HCT116 (cell line): ENCODE measurements at regions not wholly inside any gene's neighbourhood (a gene's known extent, or its start where the extent isn't known, plus 50 kb on each side); places are given as distances from the start of the nearest gene placed in this dataset.
A peak's percentile ranks its signal among the peaks of the same experiment; 100 is the strongest.

ENCODE experiments used
- ATAC-seq: fragments of 200-7000 bp; cut with Tn5 transposase; 2 replicates; pipeline ENCODE4 v1.9.1; 2020; ENCODE audit warnings: mild to moderate bottlenecking, moderate library complexity
- BruUV-seq: library from RNA; stranded (reverse); fragments of 400-500 nt; replicated peaks from 2 replicates; lab custom pipeline; 2021; lab: Mats Ljungman, UMichigan
- CTCF ChIA-PET: fragments of 300-600 bp; sonication (Branson Sonifier 250); formaldehyde crosslinking; loops from one replicate; lab custom pipeline; 2021; ENCODE audit warnings: antibody characterized with exemption; lab: Charles Lee
- POLR2A ChIA-PET: fragments of 300-600, 350-600 bp; sonication (Branson Sonifier 250); formaldehyde crosslinking; loops from one replicate; lab custom pipeline; 2021; ENCODE audit warnings: antibody characterized with exemption; lab: Charles Lee
- RAD21 ChIA-PET, 2 experiments: fragments of 300-600 bp; sonication (Branson Sonifier 250); formaldehyde crosslinking; loops; one replicate each; lab custom pipeline; 2023; ENCODE audit warnings: low total read pairs in 2 of 2; ENCODE audit not compliant: uncharacterized antibody in 2 of 2, unreplicated experiment in 2 of 2, low non-redundant PET in 1 of 2; lab: Charles Lee
- DNase-seq: peaks from one replicate; pipeline ENCODE4 v3.0.0-alpha.2; 2010; ENCODE audit warnings: low read depth, low spot score
- H2AFZ ChIP-seq: fragments of 200-600 bp; shearing (Covaris generic), sonication (generic); 2 replicates; pipeline ENCODE4 v1.6.1; 2017; ENCODE audit warnings: low read depth, mixed run types, mixed read lengths, antibody characterized with exemption, low read length; ENCODE audit not compliant: poor library complexity, severe bottlenecking
- H3K27ac ChIP-seq: 2 replicates; pipeline ENCODE4 v1.5.1; 2012; ENCODE audit warnings: low read depth, low read length
- H3K27me3 ChIP-seq: fragments of 200-600 bp; sonication (generic); 2 replicates; pipeline ENCODE4 v1.6.1; 2016; ENCODE audit warnings: mixed run types, low read length, mixed read lengths; ENCODE audit not compliant: insufficient read depth
- H3K36me3 ChIP-seq, 2 experiments: fragments of 200-500 bp in 1 of 2; fragments of 200-600 bp in 1 of 2; sonication (Bioruptor generic) in 1 of 2; sonication (generic) in 1 of 2; 2 replicates each; pipeline versions ENCODE4 v1.5.1 to v1.6.1; 2014 to 2016; ENCODE audit warnings: low read length in 2 of 2, inconsistent platforms in 1 of 2, mixed read lengths in 1 of 2, mixed run types in 1 of 2; ENCODE audit not compliant: insufficient read depth in 2 of 2, control insufficient read depth in 1 of 2
- H3K4me1 ChIP-seq, 2 experiments: fragments of 200-600 bp in 1 of 2; sonication (generic) in 1 of 2; 2 replicates each; pipeline versions ENCODE4 v1.5.1 to v1.6.1; 2012 to 2017; ENCODE audit warnings: low read length in 2 of 2, inconsistent platforms in 1 of 2, mild to moderate bottlenecking in 1 of 2, mixed read lengths in 1 of 2, mixed run types in 1 of 2, moderate library complexity in 1 of 2; ENCODE audit not compliant: insufficient read depth in 2 of 2, control insufficient read depth in 1 of 2
- H3K4me2 ChIP-seq: fragments of 200-600 bp; sonication (generic); 2 replicates; pipeline ENCODE4 v1.6.1; 2017; ENCODE audit warnings: mixed run types, low read length, mixed read lengths
- H3K4me3 ChIP-seq, 2 experiments: fragments of 200-600 bp in 1 of 2; sonication (generic) in 1 of 2; replicated peaks in 1 of 2; 2 replicates each; pipeline ENCODE4 v1.5.1; 2011 to 2016; ENCODE audit warnings: low read length in 2 of 2, control low read depth in 1 of 2, low read depth in 1 of 2, mild to moderate bottlenecking in 1 of 2, mixed read lengths in 1 of 2, mixed run types in 1 of 2
- H3K79me2 ChIP-seq: fragments of 200-600 bp; sonication (generic); 2 replicates; pipeline ENCODE4 v1.6.1; 2017; ENCODE audit warnings: mild to moderate bottlenecking, mixed run types, low read length, moderate library complexity, mixed read lengths; ENCODE audit not compliant: insufficient read depth
- H3K9ac ChIP-seq: fragments of 200-600 bp; sonication (generic); 2 replicates; pipeline ENCODE4 v1.6.1; 2016; ENCODE audit warnings: low read length, mixed read lengths
- H3K9me2 ChIP-seq: fragments of 200-600 bp; sonication (generic), shearing (Covaris generic); 2 replicates; pipeline ENCODE4 v1.6.1; 2017; ENCODE audit warnings: mixed run types, mild to moderate bottlenecking, moderate library complexity; ENCODE audit not compliant: insufficient read depth
- H3K9me3 ChIP-seq, 2 experiments: fragments of 200-500 bp in 1 of 2; fragments of 200-600 bp in 1 of 2; sonication (Bioruptor generic) in 1 of 2; sonication (generic) in 1 of 2; 2 replicates each; pipeline ENCODE4 v1.6.1; 2014 to 2017; ENCODE audit warnings: low read length in 2 of 2, mixed read lengths in 2 of 2, inconsistent platforms in 1 of 2, low read depth in 1 of 2, mild to moderate bottlenecking in 1 of 2, mixed run types in 1 of 2, moderate library complexity in 1 of 2; ENCODE audit not compliant: control insufficient read depth in 1 of 2, insufficient read depth in 1 of 2
- H4K20me1 ChIP-seq: fragments of 200-600 bp; sonication (generic), shearing (Covaris generic); 2 replicates; pipeline ENCODE4 v1.6.1; 2017; ENCODE audit warnings: mixed run types, mild to moderate bottlenecking, moderate library complexity; ENCODE audit not compliant: insufficient read depth
- CBX3 ChIP-seq: IDR thresholded peaks from 2 replicates; pipeline ENCODE4 v1.6.1; 2012; ENCODE audit warnings: low read depth
- JUND ChIP-seq: IDR thresholded peaks from 2 replicates; pipeline ENCODE4 v1.6.1; 2012
- POLR2A ChIP-seq: IDR thresholded peaks from 2 replicates; pipeline ENCODE4 v1.7.0; 2011; ENCODE audit warnings: borderline replicate concordance; ENCODE audit not compliant: insufficient read depth, insufficient read length; ENCODE audit errors: extremely low read depth
- POLR2AphosphoS5 ChIP-seq: IDR thresholded peaks from 2 replicates; pipeline ENCODE4 v1.6.1; 2011; ENCODE audit warnings: mild to moderate bottlenecking, low read depth, low read length, moderate library complexity
- SP1 ChIP-seq: IDR thresholded peaks from 2 replicates; pipeline ENCODE4 v1.6.1; 2012; ENCODE audit warnings: low read depth
- SRF ChIP-seq: IDR thresholded peaks from 2 replicates; pipeline ENCODE4 v1.6.1; 2012; ENCODE audit warnings: low read depth
- TCF7L2 ChIP-seq: IDR thresholded peaks from 2 replicates; pipeline ENCODE4 v1.7.0; 2011; ENCODE audit warnings: borderline replicate concordance, inconsistent platforms; ENCODE audit not compliant: insufficient read depth, insufficient read length; ENCODE audit errors: extremely low read depth
- ZNF274 ChIP-seq: fragments of 200-500 bp; sonication (Bioruptor generic); IDR thresholded peaks from 2 replicates; pipeline ENCODE4 v1.6.1; 2014; ENCODE audit warnings: mild to moderate bottlenecking, low read depth, low read length, inconsistent platforms
- intact Hi-C: fragments of 100-400 bp; cut with micrococcal nuclease; formaldehyde crosslinking; loops from 2 replicates; pipeline ENCODE4 v1.10.0; 2022
- TF ChIP-seq, protein P1 (sequence below), 3 experiments: fragments of 200-600 bp in 1 of 3; sonication (generic) in 1 of 3; IDR thresholded peaks in 2 of 3; conservative IDR thresholded peaks in 1 of 3; 2 replicates each; pipeline ENCODE4 v1.5.1; 2012 to 2017; ENCODE audit warnings: low read depth in 2 of 3, low read length in 2 of 3, antibody characterized with exemption in 1 of 3, borderline replicate concordance in 1 of 3, control low read depth in 1 of 3, mild to moderate bottlenecking in 1 of 3, mixed read lengths in 1 of 3, mixed run types in 1 of 3, moderate library complexity in 1 of 3; ENCODE audit not compliant: insufficient read depth in 1 of 3
- TF ChIP-seq, protein P2 (sequence below): IDR thresholded peaks from 2 replicates; pipeline ENCODE4 v1.6.1; 2012; ENCODE audit warnings: low read depth

DNA sequence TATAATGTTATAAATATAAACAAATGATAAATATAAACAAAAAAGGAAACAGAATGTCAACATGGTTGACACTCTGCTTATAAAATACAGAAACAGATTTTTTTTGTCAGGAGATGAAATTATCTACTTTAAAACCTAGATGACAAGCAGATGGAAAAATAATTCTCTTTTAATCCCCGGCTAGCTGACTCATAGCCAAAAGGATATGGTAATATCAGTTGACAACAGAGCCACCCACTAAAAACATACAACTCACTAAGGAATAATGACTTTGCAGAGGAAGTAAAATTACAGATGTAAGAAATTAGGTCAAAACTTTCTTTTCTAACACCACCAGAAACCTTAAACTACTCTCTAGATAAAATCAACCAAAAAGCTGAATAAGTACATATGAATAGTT lies 131.1 kb upstream of the ABCB5 start (continued):
- TF ChIP-seq SRF, result no peak

DNA sequence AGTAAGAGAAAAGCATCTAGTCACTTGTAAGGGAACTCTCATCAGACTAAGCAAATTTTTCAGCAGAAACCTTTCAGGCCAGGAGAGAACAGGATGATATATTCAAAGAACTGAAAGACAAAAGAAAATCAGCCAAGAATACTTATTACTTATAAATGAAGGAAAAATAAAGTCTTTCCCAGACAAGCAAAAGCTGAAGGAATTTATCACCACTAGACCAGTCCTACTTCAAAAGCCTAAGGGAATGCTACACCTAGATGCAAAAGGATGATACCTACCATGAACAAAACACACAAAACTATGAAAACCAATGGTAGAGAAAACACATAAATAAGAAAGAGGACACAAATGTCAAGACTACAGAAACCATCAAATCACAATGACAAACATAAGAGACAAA lies 126.6 kb upstream of the ABCB5 start:
- Histone ChIP-seq H4K20me1 (no peaks in the 10 kb centered on the region), H3K36me3 (no peaks in the 10 kb centered on the region), H3K4me3 (no peak overlapping the region), H2AFZ (no peak overlapping the region), H3K9ac (no peak overlapping the region), H3K79me2 (no peaks in the 10 kb centered on the region), H3K4me1 (no peaks in the 10 kb centered on the region), H3K9me3 (peaks cover 0 to 8% of the 10 kb centered on the region in 2 experiments; a peak in 2 of 4 replicates), H3K27ac (no peak overlapping the region), H3K4me2 (no peak overlapping the region), H3K9me2 (no peaks in the 10 kb centered on the region), H3K27me3 (no peaks in the 10 kb centered on the region)
- ChIA-PET RAD21 (no interaction called here), POLR2A (interaction anchor here (0.7 kb wide), 1 partner anchor 14 kb away, joined by 3 read pairs; no protein-coding TSS in a partner anchor), CTCF (no interaction called here)
- ATAC-seq (no peak), DNase-seq (no peak)
- intact Hi-C loops, result no loop called here
- TF ChIP-seq SP1 (no peak), JUND (no peak), TCF7L2 (no peak), ZNF274 (no peak), CBX3 (peak; percentile 59; the same call in 1 of the 2 replicates), POLR2AphosphoS5 (no peak), POLR2A (no peak)
- TF ChIP-seq, protein P1, sequence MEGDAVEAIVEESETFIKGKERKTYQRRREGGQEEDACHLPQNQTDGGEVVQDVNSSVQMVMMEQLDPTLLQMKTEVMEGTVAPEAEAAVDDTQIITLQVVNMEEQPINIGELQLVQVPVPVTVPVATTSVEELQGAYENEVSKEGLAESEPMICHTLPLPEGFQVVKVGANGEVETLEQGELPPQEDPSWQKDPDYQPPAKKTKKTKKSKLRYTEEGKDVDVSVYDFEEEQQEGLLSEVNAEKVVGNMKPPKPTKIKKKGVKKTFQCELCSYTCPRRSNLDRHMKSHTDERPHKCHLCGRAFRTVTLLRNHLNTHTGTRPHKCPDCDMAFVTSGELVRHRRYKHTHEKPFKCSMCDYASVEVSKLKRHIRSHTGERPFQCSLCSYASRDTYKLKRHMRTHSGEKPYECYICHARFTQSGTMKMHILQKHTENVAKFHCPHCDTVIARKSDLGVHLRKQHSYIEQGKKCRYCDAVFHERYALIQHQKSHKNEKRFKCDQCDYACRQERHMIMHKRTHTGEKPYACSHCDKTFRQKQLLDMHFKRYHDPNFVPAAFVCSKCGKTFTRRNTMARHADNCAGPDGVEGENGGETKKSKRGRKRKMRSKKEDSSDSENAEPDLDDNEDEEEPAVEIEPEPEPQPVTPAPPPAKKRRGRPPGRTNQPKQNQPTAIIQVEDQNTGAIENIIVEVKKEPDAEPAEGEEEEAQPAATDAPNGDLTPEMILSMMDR (IDR thresholded peaks at IDR 0.05 in 2 of 3, conservative IDR thresholded peaks at IDR 0.05 in 1 of 3; ENCODE audit: borderline replicate concordance in 1 of 3, insufficient read depth in 1 of 3, low read depth in 2 of 3, low read length in 2 of 3), result no peak
- TF ChIP-seq, protein P2, sequence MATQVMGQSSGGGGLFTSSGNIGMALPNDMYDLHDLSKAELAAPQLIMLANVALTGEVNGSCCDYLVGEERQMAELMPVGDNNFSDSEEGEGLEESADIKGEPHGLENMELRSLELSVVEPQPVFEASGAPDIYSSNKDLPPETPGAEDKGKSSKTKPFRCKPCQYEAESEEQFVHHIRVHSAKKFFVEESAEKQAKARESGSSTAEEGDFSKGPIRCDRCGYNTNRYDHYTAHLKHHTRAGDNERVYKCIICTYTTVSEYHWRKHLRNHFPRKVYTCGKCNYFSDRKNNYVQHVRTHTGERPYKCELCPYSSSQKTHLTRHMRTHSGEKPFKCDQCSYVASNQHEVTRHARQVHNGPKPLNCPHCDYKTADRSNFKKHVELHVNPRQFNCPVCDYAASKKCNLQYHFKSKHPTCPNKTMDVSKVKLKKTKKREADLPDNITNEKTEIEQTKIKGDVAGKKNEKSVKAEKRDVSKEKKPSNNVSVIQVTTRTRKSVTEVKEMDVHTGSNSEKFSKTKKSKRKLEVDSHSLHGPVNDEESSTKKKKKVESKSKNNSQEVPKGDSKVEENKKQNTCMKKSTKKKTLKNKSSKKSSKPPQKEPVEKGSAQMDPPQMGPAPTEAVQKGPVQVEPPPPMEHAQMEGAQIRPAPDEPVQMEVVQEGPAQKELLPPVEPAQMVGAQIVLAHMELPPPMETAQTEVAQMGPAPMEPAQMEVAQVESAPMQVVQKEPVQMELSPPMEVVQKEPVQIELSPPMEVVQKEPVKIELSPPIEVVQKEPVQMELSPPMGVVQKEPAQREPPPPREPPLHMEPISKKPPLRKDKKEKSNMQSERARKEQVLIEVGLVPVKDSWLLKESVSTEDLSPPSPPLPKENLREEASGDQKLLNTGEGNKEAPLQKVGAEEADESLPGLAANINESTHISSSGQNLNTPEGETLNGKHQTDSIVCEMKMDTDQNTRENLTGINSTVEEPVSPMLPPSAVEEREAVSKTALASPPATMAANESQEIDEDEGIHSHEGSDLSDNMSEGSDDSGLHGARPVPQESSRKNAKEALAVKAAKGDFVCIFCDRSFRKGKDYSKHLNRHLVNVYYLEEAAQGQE, result no peak
- no TSS peak for BruUV-seq
